CD4-positive, alpha-beta T cell treated with Interleukin-4 for 1 hour (primary cell): ENCODE measurements at regions not wholly inside any gene's neighbourhood (a gene's known extent, or its start where the extent isn't known, plus 50 kb on each side); places are given as distances from the start of the nearest gene placed in this dataset.
"Not testable (repeated sequence)": the region's sequence is repeated elsewhere in the genome, so short reads cannot be mapped to it uniquely, and the experiment has no call there.

Source experiments
- DNase-seq, 2 donors: peaks; one replicate each; pipeline ENCODE4 v3.0.0-alpha.2; 2020 to 2022

- DNase-seq = no peak
Measured at GRCh38 chr7:41420421-41420820, 282.5 kb downstream of the INHBA start.

GRCh38 chr7:41418337-41418736 lies 284.6 kb downstream of the INHBA start:
- DNase-seq = no peak

- no peak for DNase-seq
Measured at GRCh38 chr7:41416208-41416595, 286.7 kb downstream of the INHBA start.

GRCh38 chr7:41415471-41416207 lies 287.3 kb downstream of the INHBA start:
- DNase-seq = no peak

- DNase-seq = no peak
Measured at GRCh38 chr7:41415051-41415450, 287.8 kb downstream of the INHBA start.

- no peak for DNase-seq
Measured at GRCh38 chr7:41404375-41405074, 298.4 kb downstream of the INHBA start.

- DNase-seq = no peak
Measured at GRCh38 chr7:41403291-41403690, 299.6 kb downstream of the INHBA start.

GRCh38 chr7:41401833-41402232 lies 301.1 kb downstream of the INHBA start:
- no peak for DNase-seq

- no peak for DNase-seq
Measured at GRCh38 chr7:41399171-41399570, 303.7 kb downstream of the INHBA start.

- no peak for DNase-seq
Measured at GRCh38 chr7:41391818-41392217, 311.1 kb downstream of the INHBA start.

- DNase-seq = not testable (repeated sequence)
Measured at GRCh38 chr7:41388933-41389332, 314.0 kb downstream of the INHBA start.

- DNase-seq = no peak
Measured at GRCh38 chr7:41385996-41386395, 316.9 kb downstream of the INHBA start.

- no peak for DNase-seq
Measured at GRCh38 chr7:41384418-41384817, 318.5 kb downstream of the INHBA start.

GRCh38 chr7:41383596-41383995 lies 319.3 kb downstream of the INHBA start:
- no peak for DNase-seq

- no peak for DNase-seq
Measured at GRCh38 chr7:41378156-41378555, 324.7 kb downstream of the INHBA start.

GRCh38 chr7:41375582-41375981 lies 327.3 kb downstream of the INHBA start:
- no peak for DNase-seq

- no peak for DNase-seq
Measured at GRCh38 chr7:41374150-41374848, 328.6 kb downstream of the INHBA start.

- DNase-seq = no peak
Measured at GRCh38 chr7:41367967-41368882, 334.7 kb downstream of the INHBA start.

GRCh38 chr7:41351091-41351490 lies 351.8 kb downstream of the INHBA start:
- no peak for DNase-seq

- DNase-seq = no peak
Measured at GRCh38 chr7:41346878-41347277, 356.0 kb downstream of the INHBA start.

GRCh38 chr7:41339913-41340676 lies 362.8 kb downstream of the INHBA start:
- DNase-seq = no peak

GRCh38 chr7:41336981-41337380 lies 365.9 kb downstream of the INHBA start:
- no peak for DNase-seq
